ENCODE measurements at regions not wholly inside any gene's neighbourhood (a gene's known extent, or its start where the extent isn't known, plus 50 kb on each side); places are given as distances from the start of the nearest gene placed in this dataset.

- Mint-ChIP-seq H3K36me3 (ENCODE audit: insufficient read depth, unreplicated experiment) (no peaks in the 10 kb centered on the region), H3K4me1 (ENCODE audit: low read depth, unreplicated experiment) (peaks cover 7% of the 10 kb centered on the region), H3K9me3 (ENCODE audit: unreplicated experiment) (peaks cover 9% of the 10 kb centered on the region), H3K27me3 (ENCODE audit: insufficient read depth, unreplicated experiment) (no peaks in the 10 kb centered on the region), H3K4me3 (ENCODE audit: unreplicated experiment) (no peak overlapping the region), H3K27ac (ENCODE audit: unreplicated experiment) (no peak overlapping the region)
- Histone ChIP-seq H3K36me3 (ENCODE audit: control insufficient read depth, insufficient read depth, low read length) (no peaks in the 10 kb centered on the region), H3K27me3 (replicated peaks; ENCODE audit: control insufficient read depth, insufficient read depth, low read length) (no peaks in the 10 kb centered on the region), H3K9me3 (no peaks in the 10 kb centered on the region), H3K4me3 (ENCODE audit: low read depth, low read length) (no peak overlapping the region), H3K4me1 (no peaks in the 10 kb centered on the region)
- no TSS peak for BruUV-seq (replicated peaks)
- POLR2A ChIA-PET, result no interaction called here
- TF ChIP-seq CTCF (IDR thresholded peaks at IDR 0.05; ENCODE audit: insufficient read depth in 1 of 2, low read depth in 1 of 2, low read length in 1 of 2, severe bottlenecking in 1 of 2, unreplicated experiment in 1 of 2), result no peak
- intact Hi-C loops (cut with micrococcal nuclease; ENCODE audit: unreplicated experiment), result no loop called here
- CTCF ChIA-PET, result no interaction called here
- DNase-seq, result no peak
Measured at GRCh38 chr18:42192251-42193248, 237.5 kb downstream of the PIK3C3 start.

GRCh38 chr18:42196651-42197050 is 241.6 kb downstream of the PIK3C3 start:
- DNase-seq, result no peak
- no peaks in the 10 kb centered on the region for H3K27me3 Mint-ChIP-seq (ENCODE audit: insufficient read depth, unreplicated experiment)

GRCh38 chr18:42201137-42201536 is 246.1 kb downstream of the PIK3C3 start:
- CTCF ChIA-PET, result no interaction called here

More at GRCh38 chr18:42196651-42197050, 241.6 kb downstream of the PIK3C3 start:
- no peaks in the 10 kb centered on the region for H3K9me3 Mint-ChIP-seq (ENCODE audit: unreplicated experiment)
- TF ChIP-seq CTCF (IDR thresholded peaks at IDR 0.05; ENCODE audit: insufficient read depth in 1 of 2, low read depth in 1 of 2, low read length in 1 of 2, severe bottlenecking in 1 of 2, unreplicated experiment in 1 of 2), result no peak
- ChIA-PET CTCF (no interaction called here), POLR2A (no interaction called here)
- Histone ChIP-seq H3K9me3 (no peaks in the 10 kb centered on the region), H3K27me3 (replicated peaks; ENCODE audit: control insufficient read depth, insufficient read depth, low read length) (no peaks in the 10 kb centered on the region), H3K4me1 (no peaks in the 10 kb centered on the region), H3K4me3 (ENCODE audit: low read depth, low read length) (no peak overlapping the region), H3K36me3 (ENCODE audit: control insufficient read depth, insufficient read depth, low read length) (no peaks in the 10 kb centered on the region)
- H3K4me1 Mint-ChIP-seq (ENCODE audit: low read depth, unreplicated experiment), result peaks cover 7% of the 10 kb centered on the region
- intact Hi-C loops (cut with micrococcal nuclease; ENCODE audit: unreplicated experiment), result no loop called here
- BruUV-seq (replicated peaks), result no TSS peak
- H3K4me3 Mint-ChIP-seq (ENCODE audit: unreplicated experiment), result no peak overlapping the region
- H3K36me3 Mint-ChIP-seq (ENCODE audit: insufficient read depth, unreplicated experiment), result no peaks in the 10 kb centered on the region
- no peak overlapping the region for H3K27ac Mint-ChIP-seq (ENCODE audit: unreplicated experiment)

More at GRCh38 chr18:42201137-42201536, 246.1 kb downstream of the PIK3C3 start:
- DNase-seq, result no peak
- no peak for TF ChIP-seq CTCF (IDR thresholded peaks at IDR 0.05; ENCODE audit: insufficient read depth in 1 of 2, low read depth in 1 of 2, low read length in 1 of 2, severe bottlenecking in 1 of 2, unreplicated experiment in 1 of 2)
- H3K4me3 ChIP-seq (ENCODE audit: low read depth, low read length), result no peak overlapping the region
- no peaks in the 10 kb centered on the region for H3K27me3 ChIP-seq (replicated peaks; ENCODE audit: control insufficient read depth, insufficient read depth, low read length)
- no peaks in the 10 kb centered on the region for H3K9me3 ChIP-seq
- intact Hi-C loops (cut with micrococcal nuclease; ENCODE audit: unreplicated experiment), result no loop called here
- H3K36me3 Mint-ChIP-seq (ENCODE audit: insufficient read depth, unreplicated experiment), result no peaks in the 10 kb centered on the region
- H3K27me3 Mint-ChIP-seq (ENCODE audit: insufficient read depth, unreplicated experiment), result no peaks in the 10 kb centered on the region
- H3K36me3 ChIP-seq (ENCODE audit: control insufficient read depth, insufficient read depth, low read length), result no peaks in the 10 kb centered on the region
- no peaks in the 10 kb centered on the region for H3K4me1 Mint-ChIP-seq (ENCODE audit: low read depth, unreplicated experiment)
- no peaks in the 10 kb centered on the region for H3K9me3 Mint-ChIP-seq (ENCODE audit: unreplicated experiment)
- no peaks in the 10 kb centered on the region for H3K4me1 ChIP-seq
- H3K4me3 Mint-ChIP-seq (ENCODE audit: unreplicated experiment), result no peak overlapping the region
- no TSS peak for BruUV-seq (replicated peaks)
- POLR2A ChIA-PET, result no interaction called here
- H3K27ac Mint-ChIP-seq (ENCODE audit: unreplicated experiment), result no peak overlapping the region
